Prostate gland (tissue), 2 donors: ENCODE measurements at regions not wholly inside any gene's neighbourhood (a gene's known extent, or its start where the extent isn't known, plus 50 kb on each side); places are given as distances from the start of the nearest gene placed in this dataset.

ENCODE experiments used
- DNase-seq: peaks from one replicate; pipeline ENCODE4 v3.0.0-alpha.2; 2019; ENCODE audit warnings: low spot score
- H3K27ac ChIP-seq, 2 donors: fragments of 200-600 bp; sonication (generic); 2 replicates each; pipeline ENCODE4 v1.5.1; 2017 to 2019
- H3K27me3 ChIP-seq: fragments of 200-600 bp; sonication (generic); replicated peaks from 2 replicates; pipeline ENCODE4 v1.5.1; 2019; ENCODE audit not compliant: insufficient read depth
- H3K36me3 ChIP-seq, 2 donors: fragments of 200-600 bp; sonication (generic); 1 replicate in 1 of 2; 2 replicates in 1 of 2; pipeline versions ENCODE4 v1.5.1 to v1.8.1; 2017 to 2019
- H3K4me1 ChIP-seq: fragments of 200-600 bp; sonication (generic); replicated peaks from 2 replicates; pipeline ENCODE4 v1.5.1; 2019
- H3K4me3 ChIP-seq, 2 donors: fragments of 200-600 bp; sonication (generic); 2 replicates each; pipeline ENCODE4 v1.5.1; 2017 to 2019
- H3K9me3 ChIP-seq: fragments of 200-600 bp; sonication (generic); 2 replicates; pipeline ENCODE4 v1.5.1; 2017
- CTCF ChIP-seq, 4 experiments: fragments of 200-600 bp in 2 of 4; fragments of 450-650 bp in 2 of 4; sonication (generic) in 2 of 4; IDR thresholded peaks; 1 replicate in 3 of 4; 2 replicates in 1 of 4; pipeline ENCODE4 v1.5.1; 2016 to 2019; ENCODE audit warnings: antibody characterized with exemption in 4 of 4, mild to moderate bottlenecking in 2 of 4, moderate library complexity in 2 of 4
- POLR2A ChIP-seq: fragments of 450-650 bp; IDR thresholded peaks from one replicate; pipeline ENCODE4 v1.6.1; 2016; ENCODE audit warnings: antibody characterized with exemption, mild to moderate bottlenecking
- POLR2AphosphoS5 ChIP-seq: sonication (generic); formaldehyde crosslinking; IDR thresholded peaks from one replicate; pipeline ENCODE4 v1.6.1; 2017; ENCODE audit warnings: antibody characterized with exemption
- WGBS: methylation state at CpG from one replicate; pipeline ENCODE4 v1.1.5; 2018; 5-methylcytosine and 5-hydroxymethylcytosine counted together
- intact Hi-C: fragments of 100-400 bp; cut with DNase I; formaldehyde crosslinking; loops from one replicate; pipeline ENCODE4 v1.14.2; 2022

- H3K9me3 ChIP-seq = no peaks in the 10 kb centered on the region
- no peaks in the 10 kb centered on the region for H3K4me1 ChIP-seq
- TF ChIP-seq POLR2AphosphoS5 = no peak
- no peak for TF ChIP-seq CTCF (IDR thresholded peaks at IDR 0.05)
- TF ChIP-seq POLR2A = no peak
- H3K27ac ChIP-seq = no peak overlapping the region
- no peaks in the 10 kb centered on the region for H3K36me3 ChIP-seq
- H3K27me3 ChIP-seq = no peaks in the 10 kb centered on the region
- intact Hi-C loops = no loop called here
- no peak overlapping the region for H3K4me3 ChIP-seq
- DNase-seq = no peak
These were observed 146.1 kb upstream of the LMO4 start for GRCh38 chr1:87182611-87183010.

GRCh38 chr1:87185077-87185476 lies 143.6 kb upstream of the LMO4 start:
- Histone ChIP-seq H3K27ac (no peak overlapping the region), H3K27me3 (no peaks in the 10 kb centered on the region), H3K36me3 (no peaks in the 10 kb centered on the region), H3K4me1 (no peaks in the 10 kb centered on the region), H3K9me3 (no peaks in the 10 kb centered on the region), H3K4me3 (no peak overlapping the region)
- WGBS = 92% methylated on average over 4 of the region's 4 CpGs
- TF ChIP-seq POLR2A = no peak
- no peak for TF ChIP-seq CTCF (IDR thresholded peaks at IDR 0.05)
- intact Hi-C loops = no loop called here
- no peak for DNase-seq

GRCh38 chr1:87186346-87186745 lies 142.3 kb upstream of the LMO4 start:
- intact Hi-C loops = no loop called here
- DNase-seq = no peak
- Histone ChIP-seq H3K4me3 (no peak overlapping the region), H3K4me1 (no peaks in the 10 kb centered on the region), H3K27me3 (no peaks in the 10 kb centered on the region), H3K36me3 (no peaks in the 10 kb centered on the region), H3K27ac (no peak overlapping the region), H3K9me3 (no peaks in the 10 kb centered on the region)
- no peak for TF ChIP-seq POLR2AphosphoS5
- TF ChIP-seq POLR2A = no peak
- TF ChIP-seq CTCF (IDR thresholded peaks at IDR 0.05) = no peak
- WGBS = 65% methylated on average over 3 of the region's 3 CpGs

GRCh38 chr1:87188640-87189039 lies 140.0 kb upstream of the LMO4 start:
- no peaks in the 10 kb centered on the region for H3K36me3 ChIP-seq
- intact Hi-C loops = no loop called here
- H3K4me1 ChIP-seq = no peaks in the 10 kb centered on the region
- no peak for DNase-seq
- WGBS = 94% methylated on average over 3 of the region's 3 CpGs
- TF ChIP-seq CTCF (IDR thresholded peaks at IDR 0.05) (no peak), POLR2AphosphoS5 (no peak), POLR2A (no peak)
- H3K27me3 ChIP-seq = peaks cover 3% of the 10 kb centered on the region
- H3K27ac ChIP-seq = no peak overlapping the region
- no peaks in the 10 kb centered on the region for H3K9me3 ChIP-seq
- H3K4me3 ChIP-seq = no peak overlapping the region

- TF ChIP-seq CTCF (IDR thresholded peaks at IDR 0.05) (no peak), POLR2A (no peak), POLR2AphosphoS5 (no peak)
These were observed 138.3 kb upstream of the LMO4 start for GRCh38 chr1:87190402-87190801.

More at GRCh38 chr1:87190402-87190801, 138.3 kb upstream of the LMO4 start:
- Histone ChIP-seq H3K36me3 (no peaks in the 10 kb centered on the region), H3K4me3 (no peak overlapping the region), H3K4me1 (no peaks in the 10 kb centered on the region), H3K27ac (no peak overlapping the region), H3K9me3 (no peaks in the 10 kb centered on the region), H3K27me3 (peaks cover 3% of the 10 kb centered on the region)
- intact Hi-C loops = no loop called here
- 74% methylated on average over 2 of the region's 2 CpGs for WGBS
- no peak for DNase-seq
